Testis (tissue), 2 donors: ENCODE measurements at regions not wholly inside any gene's neighbourhood (a gene's known extent, or its start where the extent isn't known, plus 50 kb on each side); places are given as distances from the start of the nearest gene placed in this dataset.

Experiments
- POLR2A ChIP-seq: fragments of 450-650 bp; IDR thresholded peaks from one replicate; pipeline ENCODE4 v1.6.1; 2017; ENCODE audit warnings: antibody characterized with exemption, mild to moderate bottlenecking, moderate library complexity
- TF ChIP-seq, protein P1 (sequence below), 3 experiments: fragments of 450-650 bp in 2 of 3; fragments of 200-600 bp in 1 of 3; sonication (generic) in 1 of 3; IDR thresholded peaks; one replicate each; pipeline ENCODE4 v1.5.1; 2016 to 2019; ENCODE audit warnings: antibody characterized with exemption in 3 of 3, mild to moderate bottlenecking in 2 of 3, moderate library complexity in 1 of 3

DNA sequence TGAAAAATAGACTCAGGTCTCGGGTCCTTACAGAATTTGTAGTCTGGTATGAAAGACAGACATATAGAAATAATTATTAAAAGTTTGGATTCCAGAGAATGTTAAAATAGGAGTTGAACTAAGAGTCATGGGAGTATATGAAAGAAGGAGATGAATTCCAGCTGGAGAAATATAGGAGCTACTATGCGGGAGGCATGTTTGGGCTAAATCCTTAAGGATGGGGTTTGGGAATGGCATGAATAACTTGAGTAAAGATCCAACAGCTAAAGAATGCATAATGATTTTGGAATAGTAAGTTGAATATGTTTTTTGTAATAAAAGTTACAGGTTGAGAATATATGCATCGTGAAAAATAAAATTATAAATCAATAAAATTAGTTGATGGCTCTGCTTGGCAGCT, 129.4 kb upstream of the SLC5A12 start:
- TF ChIP-seq, protein P1, sequence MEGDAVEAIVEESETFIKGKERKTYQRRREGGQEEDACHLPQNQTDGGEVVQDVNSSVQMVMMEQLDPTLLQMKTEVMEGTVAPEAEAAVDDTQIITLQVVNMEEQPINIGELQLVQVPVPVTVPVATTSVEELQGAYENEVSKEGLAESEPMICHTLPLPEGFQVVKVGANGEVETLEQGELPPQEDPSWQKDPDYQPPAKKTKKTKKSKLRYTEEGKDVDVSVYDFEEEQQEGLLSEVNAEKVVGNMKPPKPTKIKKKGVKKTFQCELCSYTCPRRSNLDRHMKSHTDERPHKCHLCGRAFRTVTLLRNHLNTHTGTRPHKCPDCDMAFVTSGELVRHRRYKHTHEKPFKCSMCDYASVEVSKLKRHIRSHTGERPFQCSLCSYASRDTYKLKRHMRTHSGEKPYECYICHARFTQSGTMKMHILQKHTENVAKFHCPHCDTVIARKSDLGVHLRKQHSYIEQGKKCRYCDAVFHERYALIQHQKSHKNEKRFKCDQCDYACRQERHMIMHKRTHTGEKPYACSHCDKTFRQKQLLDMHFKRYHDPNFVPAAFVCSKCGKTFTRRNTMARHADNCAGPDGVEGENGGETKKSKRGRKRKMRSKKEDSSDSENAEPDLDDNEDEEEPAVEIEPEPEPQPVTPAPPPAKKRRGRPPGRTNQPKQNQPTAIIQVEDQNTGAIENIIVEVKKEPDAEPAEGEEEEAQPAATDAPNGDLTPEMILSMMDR (IDR thresholded peaks at IDR 0.05) = no peak
- TF ChIP-seq POLR2A = no peak
